Lower lobe of right lung (tissue), 2 donors: ENCODE measurements at regions not wholly inside any gene's neighbourhood (a gene's known extent, or its start where the extent isn't known, plus 50 kb on each side); places are given as distances from the start of the nearest gene placed in this dataset.

Experiments
- ATAC-seq, 2 donors: fragments of 200-7000 bp; cut with Tn5 transposase; one replicate each; pipeline ENCODE4 v1.9.1; 2020 to 2022; ENCODE audit warnings: mild to moderate bottlenecking in 2 of 2, moderate library complexity in 2 of 2
- DNase-seq: peaks from one replicate; pipeline ENCODE4 v3.0.0-alpha.2; 2020
- H3K27ac ChIP-seq: fragments of 200-600 bp; one replicate; pipeline ENCODE4 v1.8.0; 2022
- H3K27me3 ChIP-seq: fragments of 200-600 bp; one replicate; pipeline ENCODE4 v1.8.0; 2022; ENCODE audit warnings: low read depth
- H3K36me3 ChIP-seq: fragments of 200-600 bp; one replicate; pipeline ENCODE4 v1.8.0; 2022; ENCODE audit warnings: mild to moderate bottlenecking
- H3K4me1 ChIP-seq: fragments of 200-600 bp; one replicate; pipeline ENCODE4 v1.8.0; 2022
- H3K4me3 ChIP-seq: fragments of 200-600 bp; one replicate; pipeline ENCODE4 v1.8.0; 2022; ENCODE audit warnings: mild to moderate bottlenecking
- H3K9me3 ChIP-seq: fragments of 200-600 bp; one replicate; pipeline ENCODE4 v1.8.0; 2022
- intact Hi-C: fragments of 100-400 bp; cut with DNase I; formaldehyde crosslinking; loops from one replicate; pipeline ENCODE4 v1.11.0; 2022
- TF ChIP-seq, protein P1 (sequence below): fragments of 200-600 bp; IDR thresholded peaks from one replicate; pipeline ENCODE4 v1.8.0; 2022; ENCODE audit warnings: antibody characterized with exemption, mild to moderate bottlenecking
- donor health status: DM: no; HTN: yes; CAD: no; lungs with severe emphysema.

DNA sequence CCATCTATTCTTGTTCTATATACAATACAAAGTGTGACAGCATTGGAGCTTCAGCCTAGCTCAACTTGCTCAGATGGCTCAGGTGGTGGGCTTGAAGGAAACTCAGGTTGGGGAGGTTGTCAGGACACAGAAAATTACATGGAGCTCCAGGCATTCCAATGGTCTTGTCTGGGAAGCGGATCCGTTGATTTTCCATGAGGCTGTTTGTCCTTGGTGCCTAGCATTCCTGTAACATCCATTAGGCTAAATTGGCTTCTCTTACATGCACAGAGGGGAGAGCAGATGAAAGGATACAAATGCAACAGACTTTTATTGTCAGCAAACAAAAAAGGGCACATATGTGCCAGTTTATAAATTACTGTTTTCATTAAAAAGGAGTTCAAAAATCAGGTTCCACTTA, 75.5 kb upstream of the OTX2 start:
- Histone ChIP-seq H3K36me3 (no peaks in the 10 kb centered on the region), H3K9me3 (no peaks in the 10 kb centered on the region), H3K4me1 (no peaks in the 10 kb centered on the region), H3K4me3 (no peak overlapping the region), H3K27me3 (peaks cover 14% of the 10 kb centered on the region), H3K27ac (no peak overlapping the region)
- TF ChIP-seq, protein P1, sequence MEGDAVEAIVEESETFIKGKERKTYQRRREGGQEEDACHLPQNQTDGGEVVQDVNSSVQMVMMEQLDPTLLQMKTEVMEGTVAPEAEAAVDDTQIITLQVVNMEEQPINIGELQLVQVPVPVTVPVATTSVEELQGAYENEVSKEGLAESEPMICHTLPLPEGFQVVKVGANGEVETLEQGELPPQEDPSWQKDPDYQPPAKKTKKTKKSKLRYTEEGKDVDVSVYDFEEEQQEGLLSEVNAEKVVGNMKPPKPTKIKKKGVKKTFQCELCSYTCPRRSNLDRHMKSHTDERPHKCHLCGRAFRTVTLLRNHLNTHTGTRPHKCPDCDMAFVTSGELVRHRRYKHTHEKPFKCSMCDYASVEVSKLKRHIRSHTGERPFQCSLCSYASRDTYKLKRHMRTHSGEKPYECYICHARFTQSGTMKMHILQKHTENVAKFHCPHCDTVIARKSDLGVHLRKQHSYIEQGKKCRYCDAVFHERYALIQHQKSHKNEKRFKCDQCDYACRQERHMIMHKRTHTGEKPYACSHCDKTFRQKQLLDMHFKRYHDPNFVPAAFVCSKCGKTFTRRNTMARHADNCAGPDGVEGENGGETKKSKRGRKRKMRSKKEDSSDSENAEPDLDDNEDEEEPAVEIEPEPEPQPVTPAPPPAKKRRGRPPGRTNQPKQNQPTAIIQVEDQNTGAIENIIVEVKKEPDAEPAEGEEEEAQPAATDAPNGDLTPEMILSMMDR, result no peak
- no peak for DNase-seq
- intact Hi-C loops, result no loop called here
- no peak for ATAC-seq

DNA sequence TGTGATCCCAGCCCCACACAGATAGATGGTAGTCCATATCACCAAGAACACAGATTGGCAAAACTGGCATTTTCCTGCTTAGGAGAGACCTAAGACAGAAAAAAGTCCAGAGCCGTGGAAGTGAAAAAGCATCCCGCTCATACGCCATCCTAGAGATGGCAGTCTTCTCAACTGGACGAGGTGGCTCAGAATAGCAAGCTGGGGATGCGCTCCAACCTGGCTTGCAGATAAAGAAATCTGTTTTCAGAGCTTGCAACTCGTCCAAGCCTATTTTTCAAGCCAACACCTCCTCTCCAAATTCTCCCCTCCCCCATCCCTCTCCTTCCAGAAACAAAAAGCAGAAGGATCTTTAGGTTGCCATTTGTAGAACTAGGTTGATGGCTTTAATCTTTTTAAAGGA, 74.3 kb upstream of the OTX2 start:
- intact Hi-C loops, result no loop called here
- peaks cover 14% of the 10 kb centered on the region for H3K27me3 ChIP-seq
- no peaks in the 10 kb centered on the region for H3K9me3 ChIP-seq
- H3K36me3 ChIP-seq, result no peaks in the 10 kb centered on the region
- no peak overlapping the region for H3K27ac ChIP-seq
- TF ChIP-seq, protein P1, result no peak
- H3K4me3 ChIP-seq, result no peak overlapping the region
- no peaks in the 10 kb centered on the region for H3K4me1 ChIP-seq
- no peak for DNase-seq
- no peak for ATAC-seq

DNA sequence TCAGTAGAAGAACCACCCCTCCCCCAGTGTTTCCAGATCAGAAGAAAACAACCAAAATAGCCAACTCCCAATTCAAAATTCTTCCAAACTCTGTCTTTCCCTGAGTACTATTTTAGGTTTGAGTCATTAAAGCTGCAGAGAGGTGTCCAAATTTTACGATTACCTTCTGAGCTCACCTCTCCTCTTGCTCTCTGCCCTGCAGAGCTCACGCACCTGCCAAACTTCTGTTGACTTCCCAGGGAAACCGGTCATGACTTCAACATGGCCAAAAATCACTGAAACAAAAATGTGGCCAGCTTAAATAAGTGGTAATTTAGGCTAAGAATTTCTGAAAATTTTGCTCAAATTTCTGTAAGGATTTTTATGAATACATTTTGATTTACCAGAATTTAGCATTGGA, 70.9 kb upstream of the OTX2 start:
- Histone ChIP-seq H3K9me3 (no peaks in the 10 kb centered on the region), H3K36me3 (no peaks in the 10 kb centered on the region), H3K4me3 (no peak overlapping the region), H3K27ac (no peak overlapping the region), H3K27me3 (peaks cover 4% of the 10 kb centered on the region), H3K4me1 (no peaks in the 10 kb centered on the region)
- ATAC-seq, result no peak
- TF ChIP-seq, protein P1, result no peak
- DNase-seq, result no peak
- intact Hi-C loops, result no loop called here

DNA sequence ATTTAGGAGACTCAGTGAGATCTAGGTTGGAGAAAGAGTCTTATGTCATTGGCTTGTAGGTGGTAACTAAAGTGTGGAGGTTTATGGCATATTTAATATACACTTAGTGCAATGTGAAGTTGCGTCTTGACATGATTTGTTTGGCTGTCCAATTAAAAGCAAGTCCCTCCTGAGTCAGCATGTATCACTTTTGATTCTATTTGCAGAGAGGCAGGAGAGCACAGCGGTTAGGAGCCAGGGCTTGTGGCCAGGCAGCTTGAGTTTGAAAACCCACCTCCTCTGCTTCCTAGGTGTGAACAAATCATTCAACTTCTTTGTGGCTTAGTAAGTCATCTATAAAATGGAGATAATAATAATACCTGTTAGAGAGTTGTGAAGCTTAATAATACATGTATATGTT, 68.5 kb upstream of the OTX2 start:
- Histone ChIP-seq H3K4me3 (no peak overlapping the region), H3K27ac (no peak overlapping the region), H3K9me3 (no peaks in the 10 kb centered on the region), H3K4me1 (no peaks in the 10 kb centered on the region), H3K36me3 (no peaks in the 10 kb centered on the region), H3K27me3 (peaks cover 4% of the 10 kb centered on the region)
- DNase-seq (no peak), ATAC-seq (no peak)
- intact Hi-C loops, result no loop called here
- TF ChIP-seq, protein P1, result no peak

DNA sequence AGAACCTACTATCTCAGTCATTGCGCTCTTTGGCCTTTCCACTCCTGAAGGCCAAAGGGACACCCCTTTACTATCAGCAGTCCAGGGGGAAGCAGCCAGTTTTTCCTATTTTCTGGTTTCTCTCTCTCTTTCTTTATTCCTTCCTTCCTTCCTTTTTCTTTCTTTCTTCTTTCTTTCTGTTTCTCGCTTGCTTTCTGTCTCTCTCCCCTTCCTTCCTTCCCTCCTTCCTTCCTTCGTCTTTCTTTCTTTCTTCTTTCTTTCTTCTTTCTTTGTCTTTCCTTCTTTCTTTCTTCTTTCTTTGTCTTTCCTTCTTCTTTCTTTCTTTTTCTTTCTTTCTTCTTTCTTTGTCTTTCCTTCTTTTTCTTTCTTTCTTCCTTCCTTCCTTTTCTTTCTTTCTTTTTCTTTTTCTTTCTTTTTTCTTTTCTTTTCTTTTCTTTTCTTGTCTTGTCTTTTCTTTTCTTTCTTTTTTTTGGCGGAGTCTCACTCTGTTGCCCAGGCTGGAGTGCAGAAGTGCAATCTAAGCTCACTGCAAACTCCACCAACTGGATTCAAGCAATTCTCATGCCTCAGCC, 64.9 kb upstream of the OTX2 start:
- Histone ChIP-seq H3K4me3 (no peak overlapping the region), H3K27me3 (no peaks in the 10 kb centered on the region), H3K36me3 (no peaks in the 10 kb centered on the region), H3K27ac (no peak overlapping the region), H3K4me1 (no peaks in the 10 kb centered on the region), H3K9me3 (no peaks in the 10 kb centered on the region)
- no peak for ATAC-seq
- intact Hi-C loops, result no loop called here
- TF ChIP-seq, protein P1, result no peak
- no peak for DNase-seq

DNA sequence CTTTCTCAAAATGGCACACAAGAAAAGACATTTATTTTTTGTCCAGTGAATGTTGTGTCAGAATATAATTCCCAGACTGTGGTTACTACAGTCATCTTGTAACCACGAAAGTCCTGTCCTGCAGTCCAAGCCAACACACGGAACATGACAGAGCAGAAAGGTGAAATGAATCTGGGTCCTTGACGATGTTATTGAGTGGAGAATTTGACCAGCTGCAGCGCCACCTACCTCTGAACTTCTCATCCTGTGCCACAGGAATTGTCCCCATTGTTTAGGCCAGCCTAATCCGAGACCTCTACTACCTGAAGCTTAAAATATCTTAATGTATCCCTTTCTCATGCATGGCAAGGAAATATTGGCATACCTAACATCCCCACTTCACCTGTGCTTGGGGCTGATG, 64.1 kb upstream of the OTX2 start:
- intact Hi-C loops, result no loop called here

More for the DNA sequence above, 64.1 kb upstream of the OTX2 start:
- ATAC-seq, result peak; percentile 43 to 64
- Histone ChIP-seq H3K4me3 (no peak overlapping the region), H3K27ac (no peak overlapping the region), H3K9me3 (no peaks in the 10 kb centered on the region), H3K4me1 (no peaks in the 10 kb centered on the region), H3K27me3 (no peaks in the 10 kb centered on the region), H3K36me3 (no peaks in the 10 kb centered on the region)
- DNase-seq, result no peak
- TF ChIP-seq, protein P1, result peak; percentile 28
